GM12874 (cell line): ENCODE measurements at regions not wholly inside any gene's neighbourhood (a gene's known extent, or its start where the extent isn't known, plus 50 kb on each side); places are given as distances from the start of the nearest gene placed in this dataset.

Experiments
- TF ChIP-seq, protein P1 (sequence below): IDR thresholded peaks from 2 replicates; pipeline ENCODE4 v1.5.1; 2011; ENCODE audit warnings: low read depth, mild to moderate bottlenecking, control low read depth, low read length, moderate library complexity; ENCODE audit not compliant: insufficient read depth

DNA sequence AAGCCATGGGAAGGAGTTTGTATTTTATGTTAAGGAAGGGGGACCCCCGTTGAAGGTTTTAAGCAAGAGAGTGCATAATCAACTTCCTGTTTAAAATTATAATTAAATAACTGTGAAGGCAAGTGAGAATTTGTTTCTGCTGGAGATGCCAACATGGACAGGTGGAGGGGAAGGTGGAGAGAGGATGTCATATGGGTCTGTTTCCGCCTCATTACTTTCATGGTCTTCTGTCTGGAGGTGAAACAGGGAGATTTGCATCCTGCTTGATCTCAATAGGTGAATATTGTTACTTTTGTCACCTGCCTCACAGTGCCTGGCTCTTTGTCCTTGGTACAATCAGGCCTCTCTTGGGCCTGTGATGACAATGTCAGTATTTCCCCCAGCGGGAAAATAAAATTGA is 300.6 kb upstream of the LMCD1 start:
- TF ChIP-seq, protein P1, sequence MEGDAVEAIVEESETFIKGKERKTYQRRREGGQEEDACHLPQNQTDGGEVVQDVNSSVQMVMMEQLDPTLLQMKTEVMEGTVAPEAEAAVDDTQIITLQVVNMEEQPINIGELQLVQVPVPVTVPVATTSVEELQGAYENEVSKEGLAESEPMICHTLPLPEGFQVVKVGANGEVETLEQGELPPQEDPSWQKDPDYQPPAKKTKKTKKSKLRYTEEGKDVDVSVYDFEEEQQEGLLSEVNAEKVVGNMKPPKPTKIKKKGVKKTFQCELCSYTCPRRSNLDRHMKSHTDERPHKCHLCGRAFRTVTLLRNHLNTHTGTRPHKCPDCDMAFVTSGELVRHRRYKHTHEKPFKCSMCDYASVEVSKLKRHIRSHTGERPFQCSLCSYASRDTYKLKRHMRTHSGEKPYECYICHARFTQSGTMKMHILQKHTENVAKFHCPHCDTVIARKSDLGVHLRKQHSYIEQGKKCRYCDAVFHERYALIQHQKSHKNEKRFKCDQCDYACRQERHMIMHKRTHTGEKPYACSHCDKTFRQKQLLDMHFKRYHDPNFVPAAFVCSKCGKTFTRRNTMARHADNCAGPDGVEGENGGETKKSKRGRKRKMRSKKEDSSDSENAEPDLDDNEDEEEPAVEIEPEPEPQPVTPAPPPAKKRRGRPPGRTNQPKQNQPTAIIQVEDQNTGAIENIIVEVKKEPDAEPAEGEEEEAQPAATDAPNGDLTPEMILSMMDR = no peak

DNA sequence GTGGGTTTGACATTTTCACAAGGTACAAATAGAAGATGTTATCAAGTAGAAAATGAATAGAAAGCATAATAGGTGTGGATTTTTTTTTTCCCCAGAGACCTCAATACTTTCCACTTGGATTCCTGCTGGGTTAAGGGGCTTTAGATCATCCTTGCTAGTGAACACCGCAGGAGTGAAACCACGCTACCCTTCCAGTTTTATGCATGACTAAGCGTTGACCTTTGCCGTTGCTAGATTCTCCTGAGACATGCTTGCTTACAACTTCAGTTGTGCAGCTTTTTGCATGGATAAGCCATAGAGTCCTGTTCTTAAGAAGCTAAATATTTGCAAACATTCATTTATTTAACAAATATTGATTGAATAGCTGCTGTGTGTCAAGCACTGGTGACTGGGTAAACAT is 299.7 kb upstream of the LMCD1 start:
- TF ChIP-seq, protein P1 = no peak

DNA sequence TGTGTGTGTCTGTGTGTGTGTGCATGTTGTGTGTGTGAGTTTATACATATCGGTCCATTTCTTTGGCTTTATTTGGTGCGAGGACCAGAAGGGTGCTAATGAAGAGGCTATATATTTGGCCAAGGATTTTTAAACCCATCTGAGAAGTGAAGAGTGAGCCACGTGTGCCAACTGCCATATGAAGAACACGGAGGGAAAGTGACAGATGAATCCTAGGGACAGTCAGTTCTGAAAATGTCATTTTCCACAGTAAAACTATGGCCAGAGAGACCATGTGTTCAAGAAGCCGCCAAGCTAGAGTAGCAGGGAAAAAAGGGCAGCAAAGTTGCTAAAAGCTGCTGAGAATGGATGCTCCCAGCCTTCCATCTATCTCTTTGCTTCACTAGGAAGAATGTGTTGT is 297.3 kb upstream of the LMCD1 start:
- TF ChIP-seq, protein P1 = no peak

DNA sequence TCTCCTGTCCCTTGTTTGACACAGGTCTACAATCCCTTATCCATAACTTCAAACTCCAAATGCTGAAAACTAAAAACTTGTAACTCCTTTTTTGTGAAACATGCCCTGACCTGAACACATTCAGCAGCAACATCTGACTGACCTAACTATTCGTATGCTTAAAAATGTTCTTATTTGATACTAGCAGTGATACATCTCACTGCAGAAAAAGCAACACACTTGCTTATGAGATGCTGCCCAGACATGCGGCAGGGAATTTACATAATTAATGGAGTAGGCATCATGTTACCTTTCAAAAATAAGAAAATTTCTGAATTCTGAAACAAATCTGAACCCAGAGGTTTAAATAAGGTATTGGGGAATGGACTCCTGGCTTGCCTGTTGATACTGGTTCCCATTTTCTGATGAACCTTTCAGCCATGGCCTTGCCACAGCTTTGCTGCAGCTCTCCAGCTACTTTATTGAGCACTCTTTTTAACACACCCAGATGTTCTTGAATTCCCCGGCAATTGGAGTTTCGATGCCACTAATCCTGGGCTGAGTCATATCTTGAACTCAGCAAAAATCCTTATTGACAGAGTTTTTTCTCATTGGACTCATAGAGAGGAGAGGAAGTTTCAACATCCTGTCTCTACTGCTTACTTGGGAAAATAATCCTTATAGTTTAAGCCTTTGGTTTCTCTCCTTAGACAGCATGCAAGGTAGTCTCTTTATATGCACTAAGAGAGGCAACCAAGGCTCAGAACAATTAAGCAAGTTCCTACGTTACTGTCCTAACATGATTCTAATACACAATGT is 296.6 kb upstream of the LMCD1 start:
- TF ChIP-seq, protein P1 = no peak

DNA sequence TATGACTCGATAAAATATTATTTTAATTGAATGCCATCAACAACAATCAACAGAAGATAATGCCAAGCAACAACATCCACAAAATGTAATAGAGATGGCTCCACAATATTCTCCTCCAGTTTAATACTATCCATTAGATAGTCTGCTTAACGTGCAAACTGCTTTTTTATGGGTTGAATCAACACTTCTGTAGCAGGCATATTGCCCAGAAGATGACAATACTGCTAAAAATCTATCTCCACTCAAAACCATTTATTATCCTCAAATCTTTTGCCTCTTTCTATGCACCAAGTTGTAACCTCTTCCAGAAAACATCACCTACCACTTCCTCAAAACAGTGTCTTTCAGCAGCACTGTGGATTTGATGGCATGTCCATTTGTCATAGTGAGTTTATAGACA is 295.7 kb upstream of the LMCD1 start:
- TF ChIP-seq, protein P1 = no peak

DNA sequence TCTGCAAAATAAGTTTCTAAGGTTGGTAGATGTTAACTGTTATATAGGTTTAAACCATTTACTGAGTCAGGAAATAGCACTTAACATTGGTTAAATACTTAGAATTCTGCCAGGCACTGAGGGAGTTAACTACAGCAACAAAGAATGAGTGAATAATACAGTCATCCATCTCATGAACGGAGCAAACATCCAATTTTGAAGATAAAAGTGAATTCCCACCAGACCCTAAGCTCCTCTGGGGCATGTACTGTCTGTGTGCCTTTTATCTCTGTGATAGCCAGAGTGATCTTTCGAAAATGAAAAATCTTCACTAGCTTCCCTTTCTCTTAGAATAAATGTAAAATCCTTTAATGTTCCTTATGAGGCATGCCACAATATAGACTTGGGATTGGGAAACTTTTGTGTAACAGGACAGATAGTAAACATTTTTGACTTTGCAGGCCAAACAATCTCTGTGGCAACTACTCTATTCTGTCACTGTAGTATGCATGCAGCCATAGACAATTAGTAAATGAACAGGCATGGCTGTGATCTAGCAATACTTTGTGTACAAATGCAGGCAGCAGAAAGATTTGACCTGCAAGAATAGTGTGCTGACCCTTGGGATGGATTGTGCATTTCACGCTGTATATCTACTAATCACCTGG is 294.5 kb upstream of the LMCD1 start:
- TF ChIP-seq, protein P1 = no peak

DNA sequence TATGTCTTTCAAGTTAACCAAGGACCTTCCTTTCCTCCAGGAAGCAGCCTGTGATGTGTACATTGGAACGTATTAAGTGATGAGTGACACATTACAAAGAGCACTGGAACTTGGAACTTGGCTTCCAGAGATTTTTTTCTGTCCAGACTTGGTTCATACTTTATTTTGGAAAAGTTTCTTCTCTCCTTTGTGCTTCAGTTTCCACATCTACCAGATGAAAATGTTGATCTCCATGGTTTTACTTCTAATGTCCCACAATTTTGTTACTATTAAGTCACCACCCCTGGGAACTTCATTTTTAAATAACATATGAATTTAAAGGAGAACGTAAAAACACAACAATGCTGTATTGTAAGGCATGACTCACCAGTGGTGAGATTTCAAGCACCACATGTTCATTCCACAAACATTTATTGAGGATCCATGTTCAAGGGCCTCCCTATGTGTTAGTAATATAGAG is 290.7 kb upstream of the LMCD1 start:
- TF ChIP-seq, protein P1 = no peak
